Loucy (cell line): ENCODE measurements at regions not wholly inside any gene's neighbourhood (a gene's known extent, or its start where the extent isn't known, plus 50 kb on each side); places are given as distances from the start of the nearest gene placed in this dataset.

Experiments
- H2AFZ ChIP-seq: fragments of 200-600 bp; sonication (generic); 2 replicates; pipeline ENCODE4 v1.6.0; 2016; ENCODE audit warnings: antibody characterized with exemption, mild to moderate bottlenecking, low read length, moderate library complexity
- H3F3A ChIP-seq: fragments of 200-600 bp; 2 replicates; pipeline ENCODE4 v1.6.0; 2016; ENCODE audit warnings: antibody characterized with exemption, low read depth, mild to moderate bottlenecking
- H3K27me3 ChIP-seq: fragments of 200-600 bp; sonication (generic); 2 replicates; pipeline ENCODE4 v1.6.1; 2014; ENCODE audit warnings: low read length, mild to moderate bottlenecking; ENCODE audit not compliant: insufficient read depth, poor library complexity, severe bottlenecking
- H3K36me3 ChIP-seq: fragments of 200-600 bp; sonication (generic); 2 replicates; pipeline ENCODE4 v1.6.1; 2016; ENCODE audit warnings: low read length; ENCODE audit not compliant: insufficient read depth
- H3K4me1 ChIP-seq: fragments of 200-600 bp; sonication (generic); 2 replicates; pipeline ENCODE4 v1.5.1; 2014; ENCODE audit warnings: low read length, mild to moderate bottlenecking; ENCODE audit not compliant: insufficient read depth, poor library complexity, severe bottlenecking
- H3K4me2 ChIP-seq: fragments of 200-600 bp; sonication (generic); 2 replicates; pipeline ENCODE4 v1.6.0; 2014; ENCODE audit warnings: antibody characterized with exemption, low read length, low read depth, mild to moderate bottlenecking; ENCODE audit not compliant: poor library complexity, severe bottlenecking
- H3K4me3 ChIP-seq: fragments of 200-600 bp; sonication (generic); 2 replicates; pipeline ENCODE4 v1.5.1; 2014; ENCODE audit warnings: low read length, mild to moderate bottlenecking, mixed read lengths; ENCODE audit not compliant: poor library complexity, severe bottlenecking
- H3K79me2 ChIP-seq: fragments of 200-600 bp; sonication (generic); 2 replicates; pipeline ENCODE4 v1.6.1; 2014; ENCODE audit warnings: low read length; ENCODE audit not compliant: insufficient read depth
- H3K9ac ChIP-seq: fragments of 200-600 bp; sonication (generic); 2 replicates; pipeline ENCODE4 v1.6.0; 2014; ENCODE audit warnings: mild to moderate bottlenecking, low read depth, low read length, moderate library complexity; ENCODE audit not compliant: poor library complexity, severe bottlenecking
- H3K9me2 ChIP-seq: fragments of 200-600 bp; sonication (generic); replicated peaks from 2 replicates; pipeline ENCODE4 v1.6.1; 2016; ENCODE audit warnings: low read depth, low read length, mixed read lengths
- H3K9me3 ChIP-seq: fragments of 200-600 bp; sonication (generic); 2 replicates; pipeline ENCODE4 v1.6.1; 2014; ENCODE audit warnings: mild to moderate bottlenecking, antibody characterized with exemption, low read length, low read depth; ENCODE audit not compliant: insufficient read depth
- H4K20me1 ChIP-seq: fragments of 200-600 bp; sonication (generic); 2 replicates; pipeline ENCODE4 v1.6.0; 2014; ENCODE audit warnings: antibody characterized with exemption, low read length, mild to moderate bottlenecking; ENCODE audit not compliant: insufficient read depth, poor library complexity, severe bottlenecking
- EZH2phosphoT487 ChIP-seq: fragments of 200-600 bp; IDR thresholded peaks from 2 replicates; pipeline ENCODE4 v1.6.1; 2018; ENCODE audit warnings: antibody characterized with exemption, mild to moderate bottlenecking, moderate library complexity, borderline replicate concordance
- TF ChIP-seq, protein P1 (sequence below): fragments of 200-600 bp; sonication (generic); conservative IDR thresholded peaks from 2 replicates; pipeline ENCODE4 v1.5.1; 2014; ENCODE audit warnings: mild to moderate bottlenecking, antibody characterized with exemption, low read length

- no peak overlapping the region for H3K9ac ChIP-seq
- no peaks in the 10 kb centered on the region for H3K4me1 ChIP-seq
- no peak for TF ChIP-seq EZH2phosphoT487
- TF ChIP-seq, protein P1, sequence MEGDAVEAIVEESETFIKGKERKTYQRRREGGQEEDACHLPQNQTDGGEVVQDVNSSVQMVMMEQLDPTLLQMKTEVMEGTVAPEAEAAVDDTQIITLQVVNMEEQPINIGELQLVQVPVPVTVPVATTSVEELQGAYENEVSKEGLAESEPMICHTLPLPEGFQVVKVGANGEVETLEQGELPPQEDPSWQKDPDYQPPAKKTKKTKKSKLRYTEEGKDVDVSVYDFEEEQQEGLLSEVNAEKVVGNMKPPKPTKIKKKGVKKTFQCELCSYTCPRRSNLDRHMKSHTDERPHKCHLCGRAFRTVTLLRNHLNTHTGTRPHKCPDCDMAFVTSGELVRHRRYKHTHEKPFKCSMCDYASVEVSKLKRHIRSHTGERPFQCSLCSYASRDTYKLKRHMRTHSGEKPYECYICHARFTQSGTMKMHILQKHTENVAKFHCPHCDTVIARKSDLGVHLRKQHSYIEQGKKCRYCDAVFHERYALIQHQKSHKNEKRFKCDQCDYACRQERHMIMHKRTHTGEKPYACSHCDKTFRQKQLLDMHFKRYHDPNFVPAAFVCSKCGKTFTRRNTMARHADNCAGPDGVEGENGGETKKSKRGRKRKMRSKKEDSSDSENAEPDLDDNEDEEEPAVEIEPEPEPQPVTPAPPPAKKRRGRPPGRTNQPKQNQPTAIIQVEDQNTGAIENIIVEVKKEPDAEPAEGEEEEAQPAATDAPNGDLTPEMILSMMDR, result no peak
- H2AFZ ChIP-seq, result no peak overlapping the region
- H3K79me2 ChIP-seq, result no peaks in the 10 kb centered on the region
- no peak overlapping the region for H3K4me2 ChIP-seq
- no peaks in the 10 kb centered on the region for H3F3A ChIP-seq
- no peaks in the 10 kb centered on the region for H4K20me1 ChIP-seq
- peaks cover 3% of the 10 kb centered on the region; the same call in 1 of the 2 replicates for H3K9me3 ChIP-seq
- no peaks in the 10 kb centered on the region for H3K36me3 ChIP-seq
- no peaks in the 10 kb centered on the region for H3K27me3 ChIP-seq
- H3K4me3 ChIP-seq, result no peak overlapping the region
- no peaks in the 10 kb centered on the region for H3K9me2 ChIP-seq
Measured at GRCh38 chr16:17942067-17942466, 394.5 kb downstream of the NPIPA8 start.

- Histone ChIP-seq H4K20me1 (no peaks in the 10 kb centered on the region), H3K4me2 (no peak overlapping the region), H3K27me3 (no peaks in the 10 kb centered on the region), H3K9me2 (no peaks in the 10 kb centered on the region), H3K9ac (no peak overlapping the region), H3K79me2 (no peaks in the 10 kb centered on the region), H3K9me3 (peaks cover 3% of the 10 kb centered on the region; the same call in 1 of the 2 replicates), H3K36me3 (no peaks in the 10 kb centered on the region), H3F3A (no peaks in the 10 kb centered on the region), H3K4me1 (no peaks in the 10 kb centered on the region), H3K4me3 (no peak overlapping the region), H2AFZ (no peak overlapping the region)
- TF ChIP-seq, protein P1, result no peak
- no peak for TF ChIP-seq EZH2phosphoT487
Measured at GRCh38 chr16:17940584-17941364, 395.8 kb downstream of the NPIPA8 start.

DNA sequence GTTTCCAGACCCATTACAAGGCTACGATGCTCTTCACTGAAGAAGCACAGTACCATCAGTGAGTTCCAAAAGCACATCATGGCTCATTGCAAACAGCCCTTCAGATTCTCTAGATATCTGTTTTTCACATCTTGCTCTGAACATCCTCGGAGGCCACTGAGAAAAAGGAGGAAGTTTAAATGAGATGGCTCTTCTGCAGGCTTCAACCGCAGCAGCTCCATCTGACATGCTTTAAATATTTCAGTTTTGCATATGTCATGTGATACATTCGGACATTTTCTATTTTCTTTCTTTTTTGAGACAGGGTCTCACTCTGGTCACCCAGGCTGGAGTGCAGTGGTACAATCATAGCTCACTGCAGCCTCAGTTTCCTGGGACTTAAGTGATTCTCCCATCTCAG, 396.8 kb downstream of the NPIPA8 start:
- H2AFZ ChIP-seq, result no peak overlapping the region

More for the DNA sequence above, 396.8 kb downstream of the NPIPA8 start:
- no peaks in the 10 kb centered on the region for H4K20me1 ChIP-seq
- H3K4me2 ChIP-seq, result no peak overlapping the region
- H3K9me3 ChIP-seq, result peaks cover 3% of the 10 kb centered on the region; the same call in 1 of the 2 replicates
- H3K27me3 ChIP-seq, result no peaks in the 10 kb centered on the region
- H3F3A ChIP-seq, result no peaks in the 10 kb centered on the region
- no peaks in the 10 kb centered on the region for H3K4me1 ChIP-seq
- H3K4me3 ChIP-seq, result no peak overlapping the region
- TF ChIP-seq EZH2phosphoT487, result no peak
- TF ChIP-seq, protein P1, result no peak
- H3K36me3 ChIP-seq, result no peaks in the 10 kb centered on the region
- H3K9ac ChIP-seq, result no peak overlapping the region
- no peaks in the 10 kb centered on the region for H3K9me2 ChIP-seq
- H3K79me2 ChIP-seq, result no peaks in the 10 kb centered on the region
